ENCODE measurements at regions not wholly inside any gene's neighbourhood (a gene's known extent, or its start where the extent isn't known, plus 50 kb on each side); places are given as distances from the start of the nearest gene placed in this dataset.

GRCh38 chr5:81914696-81915095 lies 57.1 kb upstream of the ATG10 start:
- no peak for DNase-seq (ENCODE audit: low spot score)

DNA sequence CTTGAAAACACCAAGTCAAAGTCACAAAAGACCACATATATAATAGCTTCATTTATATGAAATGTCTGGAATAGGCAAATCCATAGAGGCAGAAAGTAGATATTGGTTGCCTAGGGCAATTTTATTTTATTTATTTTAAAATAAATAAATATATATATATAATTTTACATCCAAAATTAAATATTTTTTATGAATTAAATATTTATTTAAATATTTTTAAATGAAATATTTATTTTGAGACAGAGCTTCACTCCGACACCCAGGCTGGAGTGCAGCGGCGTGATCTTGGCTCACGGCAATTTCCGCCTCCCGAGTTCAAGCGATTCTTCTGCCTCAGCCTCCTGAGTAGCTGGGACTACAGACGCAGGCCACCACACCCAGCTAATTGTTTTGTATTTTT lies 58.9 kb upstream of the ATG10 start:
- no peak for DNase-seq (ENCODE audit: low spot score)

DNA sequence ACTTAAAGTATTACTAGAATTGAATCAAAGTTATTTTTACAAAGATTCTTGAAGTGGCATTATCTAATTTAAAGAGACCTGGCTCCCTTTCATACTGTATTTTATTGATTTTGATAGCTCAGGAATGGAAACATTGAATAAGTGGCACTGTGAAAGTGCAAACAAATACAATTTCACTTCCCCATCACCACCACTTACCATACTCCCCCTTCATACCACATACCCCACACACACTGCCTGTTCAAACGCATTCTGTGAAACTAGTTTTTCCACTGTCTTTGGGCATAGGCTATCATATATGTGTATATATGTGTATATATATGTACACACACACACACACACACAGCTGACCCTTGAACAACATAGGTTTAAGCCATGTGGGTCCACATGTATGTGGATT lies 62.1 kb upstream of the ATG10 start:
- DNase-seq (ENCODE audit: low spot score): no peak

- no peak for DNase-seq (ENCODE audit: low spot score)
These were observed 63.1 kb upstream of the ATG10 start for GRCh38 chr5:81908771-81909170.

GRCh38 chr5:81908044-81908443 lies 63.8 kb upstream of the ATG10 start:
- DNase-seq (ENCODE audit: low spot score): no peak

- no peak for DNase-seq (ENCODE audit: low spot score)
These were observed 64.7 kb upstream of the ATG10 start for GRCh38 chr5:81907012-81907635.

GRCh38 chr5:81906086-81906485 lies 65.7 kb upstream of the ATG10 start:
- DNase-seq (ENCODE audit: low spot score): no peak

DNA sequence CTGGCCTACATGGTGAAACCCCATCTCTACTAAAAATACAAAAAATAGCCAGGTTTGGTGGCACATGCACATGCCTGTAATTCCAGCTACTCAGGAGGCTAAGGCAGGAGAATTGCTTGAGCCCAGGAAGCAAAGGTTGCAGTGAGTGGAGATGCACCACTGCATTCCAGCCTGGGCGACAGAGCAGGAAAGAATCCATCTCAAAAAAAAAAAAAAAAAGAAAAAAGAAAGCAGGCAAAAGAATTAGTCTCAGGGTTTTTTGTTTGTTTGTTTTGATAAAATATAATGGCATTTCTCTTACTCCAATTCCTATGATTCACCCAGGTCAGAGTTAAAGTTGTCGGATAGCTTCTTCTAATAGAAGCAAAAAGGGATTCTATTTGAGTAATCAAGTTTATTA lies 67.0 kb upstream of the ATG10 start:
- no peak for DNase-seq (ENCODE audit: low spot score)

DNA sequence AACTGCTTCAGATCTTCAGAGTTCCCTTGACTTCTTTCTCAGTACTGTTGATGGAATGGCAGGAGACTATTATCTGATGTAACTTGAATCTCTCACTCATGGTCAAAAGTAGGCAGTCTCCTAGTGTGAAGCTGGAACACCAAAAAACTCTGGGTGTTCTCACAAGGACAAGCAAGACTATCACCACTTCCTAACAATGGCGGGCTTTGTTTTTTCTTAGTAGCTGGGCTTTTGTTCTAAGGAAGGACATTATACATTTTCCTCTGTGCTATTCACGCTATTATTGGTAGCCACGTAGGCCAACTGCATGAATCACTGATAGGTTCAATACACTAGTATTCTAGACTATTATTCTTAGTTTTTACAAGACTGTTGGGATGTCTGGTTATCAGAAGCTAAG lies 67.7 kb upstream of the ATG10 start:
- no peak for DNase-seq (ENCODE audit: low spot score)

DNA sequence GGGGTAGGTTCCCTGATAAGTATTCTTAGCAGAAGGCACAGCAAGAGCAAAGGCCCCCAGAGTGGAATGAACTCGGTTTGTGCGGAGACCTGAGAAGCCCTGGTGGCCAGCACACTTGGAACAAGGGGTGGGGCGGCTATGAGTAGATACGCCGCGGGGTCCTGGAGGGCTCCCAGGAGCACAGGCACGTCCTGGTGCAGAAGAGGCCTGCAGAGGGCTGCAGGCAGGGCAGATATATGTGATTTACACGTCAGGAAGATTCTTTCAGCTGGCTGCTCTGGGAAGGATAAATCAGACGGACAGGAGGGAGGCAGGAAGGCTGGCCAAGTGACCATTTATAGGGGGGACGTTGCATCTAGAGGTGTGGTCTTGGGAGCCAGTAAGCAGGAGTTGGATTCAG lies 70.2 kb upstream of the ATG10 start:
- DNase-seq (ENCODE audit: low spot score): no peak

- no peak for DNase-seq (ENCODE audit: low spot score)
These were observed 72.7 kb upstream of the ATG10 start for GRCh38 chr5:81899123-81899522.

DNA sequence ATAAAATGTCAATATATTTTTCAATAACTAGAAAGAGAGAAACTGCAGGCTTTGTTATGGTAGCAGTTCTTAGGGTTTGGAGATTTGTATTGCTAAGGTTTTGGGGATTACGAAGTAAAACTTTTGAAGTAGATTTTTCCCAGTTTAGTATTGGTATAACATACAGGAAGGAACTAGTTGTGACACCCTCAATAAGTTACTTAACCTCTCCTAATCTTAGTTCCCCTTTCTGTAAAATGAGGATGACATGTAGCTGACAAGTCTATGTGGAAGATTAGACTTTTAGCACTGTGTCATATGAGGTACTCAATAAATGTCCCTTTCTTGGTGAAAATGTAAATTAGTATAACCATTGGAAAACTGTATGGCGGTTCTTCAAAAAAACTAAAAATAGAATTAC lies 73.4 kb upstream of the ATG10 start:
- DNase-seq (ENCODE audit: low spot score): no peak

DNA sequence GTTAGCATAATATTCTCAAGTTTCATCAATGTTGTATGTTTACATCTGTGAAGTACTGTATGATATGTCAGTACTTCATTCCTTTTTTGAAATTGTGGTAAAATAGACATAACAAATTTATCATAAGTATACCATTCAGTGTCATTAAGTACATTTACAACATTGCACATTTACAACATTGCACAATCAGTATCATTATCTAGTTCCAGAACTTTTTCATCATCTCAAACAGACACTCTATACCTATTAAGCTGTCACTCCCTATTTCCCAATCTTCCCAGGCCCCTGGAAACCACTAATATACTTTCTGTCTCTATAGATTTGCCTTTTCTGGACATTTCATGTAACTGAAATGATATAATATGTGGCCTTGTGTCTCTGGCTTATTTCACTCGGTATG lies 75.1 kb upstream of the ATG10 start:
- DNase-seq (ENCODE audit: low spot score): no peak

DNA sequence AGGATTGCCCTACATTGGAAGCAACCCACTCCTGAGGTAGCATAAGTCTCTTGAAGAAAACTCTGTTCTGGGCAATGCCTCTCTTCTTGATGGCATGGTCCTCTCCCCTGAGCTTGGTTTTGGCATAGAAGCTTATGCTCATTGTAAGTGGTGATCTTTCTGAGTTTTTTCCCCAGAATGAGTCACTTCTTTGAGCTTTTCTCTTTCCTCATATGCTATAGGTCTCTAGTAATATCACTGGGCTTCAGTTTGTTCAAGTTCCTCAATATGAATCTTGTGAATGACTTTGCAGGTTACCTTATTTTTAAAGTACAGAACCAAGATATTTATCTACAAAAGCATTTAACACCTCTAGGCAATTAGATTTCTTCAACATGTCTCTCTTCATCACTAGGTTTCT lies 76.5 kb upstream of the ATG10 start:
- no peak for DNase-seq (ENCODE audit: low spot score)

GRCh38 chr5:81893961-81894360 lies 77.9 kb upstream of the ATG10 start:
- no peak for DNase-seq (ENCODE audit: low spot score)

GRCh38 chr5:81884871-81885270 lies 87.0 kb upstream of the ATG10 start:
- DNase-seq (ENCODE audit: low spot score): no peak

GRCh38 chr5:81883371-81883770 lies 88.5 kb upstream of the ATG10 start:
- no peak for DNase-seq (ENCODE audit: low spot score)

DNA sequence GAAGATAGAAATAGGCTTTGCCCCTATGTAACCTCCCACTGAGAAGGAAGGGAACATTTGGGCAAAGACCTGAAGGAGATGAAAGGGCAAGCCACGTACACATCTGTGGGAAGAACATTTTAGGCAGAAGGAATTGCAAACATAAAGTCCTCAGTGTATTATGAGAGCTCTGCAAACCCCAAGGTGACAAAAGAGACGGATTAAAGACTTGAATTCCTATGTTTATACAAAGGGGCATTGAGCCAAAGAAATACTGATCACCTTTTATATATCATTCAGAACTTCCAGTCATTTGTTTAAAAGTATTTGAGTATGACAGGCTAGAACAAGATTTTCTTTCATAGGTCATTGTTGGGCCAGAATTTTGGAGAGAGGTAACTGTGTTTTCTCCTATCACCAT lies 90.2 kb upstream of the ATG10 start:
- DNase-seq (ENCODE audit: low spot score): no peak

- no peak for DNase-seq (ENCODE audit: low spot score)
These were observed 91.9 kb upstream of the ATG10 start for GRCh38 chr5:81879936-81880335.

GRCh38 chr5:81878333-81878732 lies 93.5 kb upstream of the ATG10 start:
- no peak for DNase-seq (ENCODE audit: low spot score)

DNA sequence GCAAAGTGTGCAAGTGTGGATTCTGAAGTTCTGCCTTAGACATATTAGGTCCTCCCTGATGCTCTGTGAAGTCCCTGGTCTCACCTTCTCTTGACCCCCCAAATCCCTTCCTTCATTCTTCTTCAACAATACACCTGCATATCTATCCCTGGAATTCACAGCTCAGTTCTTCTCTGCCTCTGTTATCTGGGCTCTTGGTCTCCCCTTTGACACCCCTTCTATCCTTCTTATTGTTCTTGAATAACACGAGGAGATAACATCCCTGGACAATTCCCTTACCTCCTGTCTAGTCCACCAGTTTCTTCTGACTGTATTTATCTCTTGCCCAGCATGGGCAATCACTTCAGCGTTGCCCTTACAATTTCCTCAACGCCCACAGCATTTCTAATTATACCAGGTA lies 104.8 kb upstream of the ATG10 start:
- no peak for DNase-seq (ENCODE audit: low spot score)

DNA sequence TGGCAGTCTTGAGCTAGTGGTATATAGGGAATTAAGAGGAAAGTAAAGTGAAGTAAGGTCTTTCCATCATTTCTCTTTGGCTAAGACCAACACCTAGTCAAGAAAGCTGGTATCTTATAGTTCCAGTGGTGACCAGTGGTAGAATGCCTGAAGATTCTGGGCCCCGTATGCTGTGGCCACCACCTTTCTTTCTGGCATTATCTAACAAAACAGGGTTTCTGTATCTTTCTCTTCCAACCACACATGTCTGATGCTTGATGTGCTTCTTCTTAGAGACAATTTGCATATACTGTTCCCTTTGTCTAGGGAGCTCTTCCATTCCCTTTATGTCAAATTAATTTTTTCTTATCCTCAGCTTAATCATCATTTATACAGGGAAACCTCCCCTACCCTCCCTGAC lies 109.9 kb upstream of the SSBP2 start:
- no peak for DNase-seq (ENCODE audit: low spot score)

DNA sequence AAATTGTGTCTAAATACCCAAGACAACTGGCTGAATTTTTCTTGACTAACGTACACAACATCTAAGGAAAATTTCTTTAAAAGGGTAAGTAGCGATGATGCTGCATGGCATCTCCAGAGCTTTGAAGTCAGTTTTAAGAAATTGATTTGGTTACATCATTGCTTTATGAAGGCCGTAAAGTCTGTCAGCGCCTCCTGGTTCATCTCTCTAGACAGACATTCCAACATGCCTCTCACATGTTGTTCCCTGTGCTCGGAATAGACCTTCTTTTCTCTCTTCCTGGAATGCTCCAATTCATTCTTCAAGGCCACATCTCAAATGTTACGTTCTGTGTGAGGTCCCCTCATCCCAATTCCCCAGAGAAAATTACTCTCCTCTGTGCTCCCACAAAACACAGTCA lies 108.7 kb upstream of the SSBP2 start:
- no peak for DNase-seq (ENCODE audit: low spot score)

Data from ureter (tissue), 1 donor.